HG03565 (cell line): ENCODE measurements at regions not wholly inside any gene's neighbourhood (a gene's known extent, or its start where the extent isn't known, plus 50 kb on each side); places are given as distances from the start of the nearest gene placed in this dataset.
"Not testable (repeated sequence)": the region's sequence is repeated elsewhere in the genome, so short reads cannot be mapped to it uniquely, and the experiment has no call there.

Experiments used
- ATAC-seq: cut with Tn5 transposase; IDR thresholded peaks from one replicate; pipeline ENCODE4 v1.9.1; 2021; ENCODE audit warnings: mild to moderate bottlenecking, moderate library complexity; ENCODE audit not compliant: unreplicated experiment

DNA sequence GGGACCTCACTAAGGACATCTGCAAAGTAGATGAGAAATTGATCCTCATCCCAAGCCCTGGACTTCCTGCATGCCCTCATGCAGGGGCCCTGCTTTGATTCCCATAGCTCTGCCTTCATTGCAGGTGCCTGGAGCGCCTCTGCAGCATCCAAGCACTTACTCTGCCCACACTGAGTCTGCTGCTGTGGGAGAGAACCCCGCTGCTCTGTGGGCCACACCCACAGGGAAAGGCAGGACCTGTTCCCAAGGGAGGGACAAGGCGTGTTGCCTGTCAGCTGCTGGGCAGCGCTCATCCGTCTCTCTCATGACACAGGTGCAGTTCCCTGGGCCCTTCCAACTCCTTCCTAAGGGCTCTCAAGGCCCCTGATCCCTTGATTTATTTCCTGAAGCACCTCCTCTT is 266.8 kb upstream of the SMIM21 start:
- ATAC-seq: no peak

DNA sequence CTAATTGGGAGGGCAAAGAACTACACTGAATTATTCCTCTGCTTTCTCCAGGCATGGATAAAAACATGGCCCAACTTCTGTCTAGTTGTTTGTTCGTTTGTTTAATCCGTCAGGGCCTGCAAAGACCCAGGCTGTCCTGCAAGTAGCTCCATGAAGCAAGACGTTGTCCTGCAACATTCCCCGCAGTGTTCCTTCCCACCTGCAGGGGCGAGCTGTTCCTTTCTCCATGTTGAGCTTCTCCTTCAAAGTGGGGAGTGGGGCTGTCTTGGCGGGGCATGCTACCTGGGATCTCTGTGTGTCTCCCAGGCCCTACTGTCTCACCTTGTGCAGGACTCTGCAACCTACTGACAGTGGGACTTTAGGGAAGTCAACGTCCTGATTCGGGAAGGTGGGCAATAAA is 264.0 kb upstream of the SMIM21 start:
- no peak for ATAC-seq

DNA sequence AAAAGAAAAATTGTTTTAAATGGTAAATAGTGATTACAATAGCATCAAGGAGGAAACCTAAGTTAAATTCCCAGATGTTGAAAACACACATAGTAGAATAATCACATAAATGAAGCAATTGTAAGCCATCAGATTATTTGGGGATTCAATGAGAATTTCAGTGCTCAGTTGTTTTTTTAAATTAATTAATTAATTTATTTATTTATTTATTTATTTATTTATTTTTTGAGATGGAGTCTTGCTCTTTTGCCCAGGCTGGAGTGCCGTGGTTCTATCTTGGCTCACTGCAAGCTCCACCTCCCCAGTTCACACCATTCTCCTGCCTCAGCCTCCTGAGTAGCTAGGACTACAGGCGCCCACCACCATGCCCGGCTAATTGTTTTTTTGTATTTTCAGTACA is 262.8 kb upstream of the SMIM21 start:
- not testable (repeated sequence) for ATAC-seq

DNA sequence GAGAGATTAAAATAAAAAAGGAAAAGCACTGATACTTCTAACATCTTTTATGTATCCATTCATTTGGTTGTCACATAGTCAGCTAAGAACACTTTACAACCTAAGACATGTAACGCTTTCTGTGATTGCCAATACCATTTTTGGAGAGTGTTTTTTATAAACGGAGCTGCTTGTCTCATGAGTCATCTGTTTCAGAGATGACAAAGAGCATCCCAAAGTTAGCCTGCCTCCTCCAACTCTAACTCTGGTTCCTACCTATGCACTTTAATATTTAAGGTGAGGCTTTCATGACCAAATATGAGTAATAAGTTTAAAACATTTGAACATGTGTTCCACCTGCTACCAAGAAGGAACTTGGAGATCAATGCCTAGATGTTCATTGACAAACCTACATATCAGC is 260.1 kb upstream of the SMIM21 start:
- no peak for ATAC-seq

DNA sequence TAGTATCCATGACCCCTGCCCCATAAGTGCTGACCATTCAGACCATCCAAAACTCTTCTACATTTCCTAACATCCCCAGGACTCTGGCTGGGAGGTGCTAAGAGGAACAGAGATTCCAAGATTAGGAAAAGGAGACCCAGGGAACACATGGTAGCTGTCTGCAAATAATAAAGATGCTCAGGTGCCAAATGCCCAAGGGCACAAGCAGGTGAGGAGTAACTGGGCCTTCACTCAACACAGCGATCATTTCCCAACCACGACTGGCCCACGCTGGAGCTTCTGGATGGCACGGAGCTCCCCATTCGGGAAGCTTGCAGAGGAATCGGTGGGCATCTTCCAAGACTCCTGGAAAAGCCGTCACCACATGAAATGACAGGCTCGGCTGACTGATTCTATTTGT is 255.9 kb upstream of the SMIM21 start:
- no peak for ATAC-seq

DNA sequence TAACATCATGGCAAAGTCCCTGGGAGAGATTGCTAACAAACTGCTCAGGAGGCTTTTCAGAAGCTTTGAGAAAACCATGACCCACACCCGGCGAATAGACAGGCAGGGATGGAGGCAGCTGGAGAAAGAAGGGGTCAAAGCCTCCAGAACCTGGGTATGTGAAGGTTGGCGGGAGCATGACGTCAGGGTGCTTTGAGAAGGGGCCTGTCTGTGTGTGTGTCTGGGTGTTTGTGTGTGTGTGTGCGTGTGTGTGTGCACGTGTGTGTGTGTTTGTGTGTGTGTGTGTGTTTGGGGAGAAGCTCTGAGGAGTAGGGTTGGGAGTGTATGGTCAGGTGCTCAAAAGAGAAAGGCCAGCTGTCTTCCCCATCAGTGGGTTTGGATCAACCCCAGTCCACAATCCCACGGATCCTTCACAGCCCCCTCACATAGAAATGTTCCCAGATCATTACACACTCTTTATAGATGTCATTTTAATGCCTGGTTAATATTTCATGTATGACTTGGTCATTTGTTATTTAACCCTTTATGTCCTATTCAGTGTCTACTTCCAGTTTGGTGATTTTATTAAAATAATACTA is 254.1 kb upstream of the SMIM21 start:
- ATAC-seq: no peak

DNA sequence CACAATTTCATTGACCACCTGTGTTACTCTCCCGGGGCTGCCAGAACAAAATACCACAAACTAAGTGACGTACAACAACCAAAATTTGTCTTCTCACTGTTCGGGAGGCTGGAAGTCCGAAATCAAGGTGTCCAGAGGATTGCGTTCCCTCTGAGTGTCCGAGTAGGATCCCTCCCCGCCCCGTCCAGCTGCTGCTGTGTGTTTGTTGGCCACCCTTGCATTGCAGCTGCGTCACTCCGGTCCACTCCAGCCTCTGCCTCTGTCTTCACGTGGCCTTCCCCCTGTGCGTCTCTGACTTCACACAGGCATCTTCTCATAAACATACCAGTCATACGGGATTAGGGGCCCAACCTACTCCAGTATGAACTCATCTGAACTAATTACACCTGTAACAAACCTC is 251.8 kb upstream of the SMIM21 start:
- ATAC-seq: no peak

DNA sequence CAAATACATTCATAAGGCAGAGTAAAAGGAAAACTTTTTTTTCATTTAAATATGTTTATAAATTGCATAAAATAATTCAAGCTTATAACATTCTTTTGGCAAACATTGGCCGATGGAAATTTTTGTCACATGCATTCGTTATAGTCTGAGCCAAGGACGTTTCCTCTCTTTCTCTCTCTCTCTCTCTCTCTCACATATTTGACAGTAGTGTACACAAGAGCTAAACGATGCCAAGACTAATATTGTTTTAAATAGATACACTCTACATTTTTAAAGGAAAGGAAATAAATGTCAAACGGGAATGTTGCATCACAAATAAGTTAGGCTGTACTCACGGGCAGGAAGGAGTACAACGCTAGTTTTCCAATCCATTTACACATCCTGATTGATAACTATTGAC is 251.1 kb upstream of the SMIM21 start:
- no peak for ATAC-seq

DNA sequence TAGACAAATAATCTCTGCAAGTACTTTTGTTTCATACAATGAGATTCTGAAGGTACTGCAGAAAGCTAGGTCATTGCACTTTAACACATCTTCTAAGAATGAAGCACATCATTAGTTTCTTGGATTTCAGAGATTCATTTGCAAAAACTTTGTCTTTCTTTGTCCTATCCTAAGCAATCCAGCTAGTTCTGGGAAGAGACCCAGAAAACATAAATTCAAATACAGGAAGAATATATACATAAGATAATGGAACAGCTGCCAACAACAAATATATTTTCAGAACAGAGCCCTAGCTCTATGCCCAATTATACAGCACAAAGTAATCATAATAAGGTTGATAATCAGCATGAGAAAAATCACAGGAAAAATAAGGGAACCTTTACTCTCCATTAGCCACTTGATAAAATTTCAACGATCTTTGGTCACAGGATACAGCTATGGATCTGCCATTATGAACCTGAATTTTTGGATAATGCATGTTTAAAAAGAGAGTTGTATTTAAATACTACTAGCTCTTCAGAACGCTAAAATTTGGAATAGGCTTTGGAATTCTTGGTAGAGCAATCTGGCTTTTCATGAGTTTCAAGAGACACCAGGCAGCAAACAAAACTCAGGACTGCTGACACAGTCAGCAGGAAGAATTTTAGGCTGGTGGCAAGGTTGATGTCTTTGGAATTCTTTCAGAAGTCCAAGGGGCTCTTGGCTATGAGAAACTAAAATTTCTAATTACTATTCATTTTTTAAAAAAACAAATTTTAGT is 250.4 kb upstream of the SMIM21 start:
- no peak for ATAC-seq

DNA sequence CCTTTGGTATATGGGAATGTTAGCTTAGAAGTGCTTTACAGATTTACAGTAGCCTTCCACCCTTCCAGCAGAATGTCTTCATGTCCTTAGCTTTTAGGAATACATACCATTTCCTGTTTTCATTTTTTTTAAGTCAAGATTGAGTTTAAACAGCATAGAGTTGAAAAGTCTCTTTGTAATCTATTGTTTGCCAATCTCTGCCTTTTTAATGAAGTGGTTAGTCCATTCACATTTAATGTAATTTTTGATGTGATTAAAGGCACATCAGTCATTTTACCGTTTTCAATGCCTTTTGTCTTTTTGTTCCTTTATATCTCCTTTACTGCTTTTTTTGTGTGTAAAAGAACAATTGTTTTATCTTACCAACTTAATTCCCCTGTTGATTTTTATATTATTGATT is 233.4 kb upstream of the SMIM21 start:
- ATAC-seq: no peak

DNA sequence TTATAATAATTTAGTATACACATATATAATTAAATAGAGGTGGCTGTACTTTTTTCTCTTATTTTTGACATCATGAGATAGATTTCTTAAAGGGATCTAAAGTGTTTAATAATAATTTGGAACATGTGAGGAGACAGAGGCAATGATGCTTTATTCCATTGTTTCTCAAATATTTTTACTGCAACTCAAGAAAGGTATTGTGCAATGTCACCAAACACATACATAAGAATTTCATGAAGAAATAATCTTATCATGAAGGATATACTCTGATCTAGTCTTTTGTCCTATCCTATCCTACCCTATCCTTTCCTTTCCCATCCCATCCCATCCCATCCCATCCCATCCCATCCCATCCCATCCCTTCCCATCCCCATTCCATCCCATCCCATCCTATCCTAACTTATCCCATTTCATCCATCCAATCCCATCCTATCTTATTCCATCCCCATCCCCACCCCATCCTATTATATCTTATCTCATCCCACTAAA is 232.1 kb upstream of the SMIM21 start:
- no peak for ATAC-seq

DNA sequence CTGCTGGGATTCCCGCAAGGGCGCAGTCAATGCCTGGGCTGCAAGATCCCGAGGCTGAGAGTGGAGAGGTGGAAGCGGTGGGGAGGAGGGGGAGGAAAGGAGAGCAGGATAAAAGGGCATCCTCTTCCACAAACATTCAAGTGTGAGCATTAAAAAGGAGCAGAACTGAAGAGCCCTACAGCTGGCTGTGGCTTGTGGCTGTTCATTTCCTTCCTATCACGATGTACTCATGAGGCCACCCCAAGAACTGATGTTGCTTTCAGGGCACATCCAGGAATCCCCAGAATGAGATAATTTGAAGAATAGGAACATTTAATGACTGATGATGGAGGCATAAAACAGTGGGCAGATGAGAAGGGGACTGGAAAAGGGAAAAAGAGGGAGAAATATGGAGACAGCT is 230.8 kb upstream of the SMIM21 start:
- no peak for ATAC-seq

DNA sequence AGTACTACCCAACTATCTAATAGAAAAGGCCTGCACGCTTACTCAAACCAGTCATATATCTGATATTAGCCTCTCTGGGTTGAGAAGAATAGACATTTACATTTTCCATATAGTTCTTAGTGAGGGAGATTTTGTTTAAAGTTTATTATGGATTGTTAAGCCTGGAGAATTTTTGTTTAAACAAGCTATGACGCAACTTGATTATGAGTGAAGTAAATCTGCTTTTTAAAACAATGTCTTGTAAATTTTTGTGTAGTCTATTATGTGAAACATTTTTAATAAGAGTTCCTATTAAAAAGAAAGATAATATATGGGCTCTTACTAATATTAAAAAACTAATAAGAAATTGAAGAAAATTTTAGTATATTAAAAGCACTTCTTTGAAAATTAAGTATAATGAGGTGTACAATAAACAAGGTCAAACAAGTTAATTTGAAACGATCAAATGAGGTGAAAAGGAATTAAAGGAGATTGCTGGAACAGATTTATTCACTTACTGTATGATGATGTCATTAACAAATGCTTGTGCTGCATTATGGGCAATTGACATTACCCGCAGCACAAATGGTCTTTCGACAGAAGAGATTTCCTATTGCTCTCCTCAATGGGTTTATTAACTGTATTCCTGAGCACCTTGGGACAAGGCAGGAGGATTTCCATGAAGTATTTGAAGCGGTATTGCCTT is 229.2 kb upstream of the SMIM21 start:
- no peak for ATAC-seq

DNA sequence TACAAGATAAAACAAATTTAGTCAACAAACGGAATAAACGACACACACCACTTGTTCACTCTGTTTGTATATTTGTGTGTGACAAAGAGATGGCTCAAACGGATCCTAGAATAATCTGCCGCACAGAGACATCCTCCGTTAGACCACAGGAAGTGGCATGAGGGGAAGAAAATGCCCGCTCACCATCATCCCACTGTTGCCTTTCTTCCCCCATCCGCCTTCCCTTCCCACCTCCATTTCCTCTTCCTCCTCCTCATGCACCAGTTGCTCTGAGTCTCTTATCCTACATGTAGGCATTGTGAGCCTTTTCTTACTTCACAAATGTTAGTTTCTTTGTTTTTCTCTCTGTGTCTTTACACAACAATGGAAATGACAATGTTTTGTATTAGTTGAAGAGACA is 228.5 kb upstream of the SMIM21 start:
- no peak for ATAC-seq

DNA sequence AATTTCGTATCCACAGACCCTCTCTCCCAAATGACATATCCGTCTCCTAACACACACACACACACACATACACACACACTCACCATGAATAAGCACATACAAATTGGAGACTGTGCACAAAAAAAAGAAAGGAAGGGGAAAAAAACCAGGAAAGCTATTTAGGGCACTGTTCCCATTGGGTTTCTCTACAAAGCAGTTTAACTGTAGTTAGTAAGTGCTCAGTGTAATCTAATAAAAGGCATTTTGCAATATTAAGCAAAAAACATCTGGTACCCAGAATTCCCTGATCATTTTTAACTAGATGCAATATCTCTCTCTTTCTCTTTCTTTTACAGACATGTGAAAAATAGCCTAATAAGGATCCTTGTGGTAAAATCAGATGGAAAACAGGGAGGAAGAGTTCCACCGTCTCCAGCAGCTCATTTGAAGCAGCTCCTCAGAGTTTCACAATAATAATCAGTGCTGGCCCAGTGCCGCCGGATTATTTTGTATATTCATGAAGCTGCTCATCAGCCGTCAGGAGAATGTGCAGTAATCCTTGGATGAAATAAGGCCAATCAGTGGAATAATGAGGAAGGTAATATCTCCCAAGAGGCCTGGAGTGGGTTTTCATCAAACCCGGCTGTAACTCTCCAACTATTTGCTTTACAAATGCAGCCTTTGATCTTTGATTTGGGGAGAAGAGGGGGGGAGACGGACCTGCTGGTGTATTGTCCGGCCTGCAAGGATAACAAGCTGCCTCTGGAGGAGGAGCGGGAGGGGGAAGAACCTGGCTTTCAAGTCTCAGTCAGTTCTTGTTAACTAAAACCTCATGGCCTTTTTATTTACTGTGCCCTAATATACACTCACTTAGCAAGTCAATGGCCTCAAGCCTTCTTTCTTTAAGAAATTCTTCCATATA is 227.6 kb upstream of the SMIM21 start:
- ATAC-seq: no peak

DNA sequence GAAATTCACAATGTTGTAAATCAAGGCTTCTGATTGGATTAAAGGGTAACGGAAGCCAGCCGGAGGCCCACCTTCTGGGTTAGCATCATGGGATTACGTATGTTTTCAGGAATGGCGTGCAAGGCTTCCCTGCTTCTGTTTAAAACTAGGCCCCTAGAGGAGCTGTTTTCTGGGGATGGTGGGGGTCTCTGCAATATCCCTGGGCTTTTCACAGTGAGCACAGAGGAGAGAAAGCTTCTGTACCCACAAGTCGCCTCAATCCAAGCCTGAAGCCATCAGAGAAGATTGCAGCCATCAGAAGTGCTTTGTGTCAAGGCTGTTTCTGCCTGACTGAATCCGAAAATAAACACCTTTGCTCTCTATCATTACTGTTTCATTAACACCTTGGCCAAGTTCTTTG is 226.9 kb upstream of the SMIM21 start:
- no peak for ATAC-seq

DNA sequence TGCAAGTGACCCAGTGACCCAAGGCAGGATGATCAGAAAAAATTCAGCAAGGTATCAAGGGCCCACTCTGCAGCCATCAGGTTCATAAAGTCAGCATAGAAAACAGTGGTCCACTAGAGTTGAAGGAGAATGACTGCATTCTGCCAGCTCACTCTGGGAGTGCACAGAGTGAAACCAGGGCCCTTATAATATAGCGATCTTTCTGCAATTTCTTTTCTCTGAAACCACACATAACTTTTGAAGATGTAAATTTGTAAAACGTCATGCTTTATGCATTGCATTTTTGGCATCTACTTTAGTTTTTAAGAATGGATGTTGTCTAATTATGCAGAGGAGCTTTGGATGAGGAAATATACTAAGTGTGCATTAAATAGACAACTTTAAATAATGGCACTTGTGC is 225.0 kb upstream of the SMIM21 start:
- ATAC-seq: no peak

DNA sequence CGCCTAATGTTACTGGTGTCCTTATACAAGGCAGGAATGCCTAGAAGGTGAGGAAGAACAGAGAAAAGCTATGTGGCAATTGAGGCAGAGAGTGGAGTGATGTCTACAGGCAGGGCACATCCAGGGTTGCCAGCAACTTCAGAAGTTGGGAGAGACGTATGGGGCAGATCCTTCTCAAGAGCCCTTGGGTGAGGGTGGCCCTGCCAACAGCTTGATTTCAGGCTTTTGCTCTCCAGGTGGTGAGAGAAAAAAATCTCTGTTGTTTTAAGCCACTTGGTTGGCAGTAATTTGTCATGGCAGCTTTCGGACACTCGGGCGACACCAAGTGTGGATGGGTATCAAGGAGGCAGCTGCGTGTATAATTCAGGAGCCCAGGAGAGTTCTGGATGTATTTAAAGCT is 217.4 kb upstream of the SMIM21 start:
- no peak for ATAC-seq

DNA sequence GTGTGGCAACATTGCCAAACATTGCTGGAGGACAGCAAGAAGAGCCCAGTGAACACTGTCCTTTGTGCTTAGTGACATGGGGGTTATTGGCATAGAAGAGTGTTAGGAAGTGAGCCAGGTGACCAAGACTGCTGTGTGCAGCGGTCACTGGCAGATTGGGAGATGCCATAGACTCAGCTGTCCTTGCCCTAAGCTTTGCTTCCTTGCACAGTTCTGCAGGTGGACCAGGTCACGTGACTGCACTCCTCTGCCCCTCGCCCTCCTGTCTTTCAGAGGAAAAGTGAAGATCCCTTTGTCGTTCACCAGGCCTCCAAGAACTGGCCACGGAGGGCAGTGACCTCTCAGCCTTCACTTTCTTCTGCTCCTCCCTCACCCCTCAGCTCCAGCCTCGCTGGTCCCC is 215.6 kb upstream of the SMIM21 start:
- no peak for ATAC-seq

DNA sequence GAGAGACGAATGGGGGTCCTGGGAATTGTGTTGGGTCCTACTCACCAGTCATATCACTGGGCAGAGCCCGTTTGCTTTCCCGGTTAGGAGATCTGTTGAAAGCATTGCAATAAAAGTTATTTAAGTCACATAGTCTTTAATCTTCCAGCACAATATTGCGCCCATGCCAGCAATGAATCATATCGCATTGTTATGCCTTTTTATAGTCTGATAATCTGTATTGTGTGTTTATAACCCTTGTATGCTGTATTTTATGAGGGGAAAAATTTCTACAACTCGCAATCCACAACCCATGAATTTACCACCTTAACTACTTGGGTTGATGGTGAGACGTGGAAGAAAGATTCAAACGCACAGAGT is 211.9 kb upstream of the SMIM21 start:
- ATAC-seq: no peak

DNA sequence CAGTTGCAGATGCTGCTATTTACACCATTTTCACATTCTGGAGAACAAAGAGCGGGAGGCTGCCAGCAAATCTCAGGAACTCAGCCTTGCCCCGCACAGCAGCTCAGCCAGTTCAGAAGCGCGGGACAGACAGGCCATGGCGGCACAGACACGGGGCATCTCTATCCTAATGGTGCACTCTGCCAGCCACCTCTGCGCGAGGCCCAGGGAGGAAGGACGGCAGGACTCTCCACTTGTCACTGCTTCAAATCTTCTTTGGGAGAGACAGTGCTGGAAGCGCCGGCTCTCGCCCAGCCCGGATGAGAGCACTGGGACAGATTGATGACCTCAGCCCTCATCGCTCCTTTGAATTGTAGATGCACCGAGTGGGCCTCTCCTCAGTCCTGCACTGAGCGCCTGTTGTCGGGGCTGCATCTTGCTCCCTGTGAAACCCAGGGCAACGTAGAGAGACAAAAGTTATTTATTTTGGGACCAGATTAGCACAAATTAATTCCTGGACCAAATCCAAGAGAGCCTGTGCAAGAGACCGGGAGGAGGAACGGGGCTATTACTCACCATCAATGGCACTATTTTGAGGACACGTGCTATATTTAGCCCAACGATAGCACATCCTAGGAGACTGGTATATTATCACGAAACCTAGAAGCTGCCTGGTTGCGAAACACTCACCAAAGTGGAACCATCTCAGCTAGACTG is 211.4 kb upstream of the SMIM21 start:
- ATAC-seq: no peak
